Stimulated activated CD8-positive, alpha-beta memory T cell treated with anti-CD3 and anti-CD28 coated beads, Interleukin-7, amount 100 ng/mL, for 1 hour (primary cell): ENCODE measurements at regions not wholly inside any gene's neighbourhood (a gene's known extent, or its start where the extent isn't known, plus 50 kb on each side); places are given as distances from the start of the nearest gene placed in this dataset.
"Not testable (repeated sequence)": the region's sequence is repeated elsewhere in the genome, so short reads cannot be mapped to it uniquely, and the experiment has no call there.

Experiments
- DNase-seq, 2 donors: peaks; one replicate each; pipeline ENCODE4 v3.0.0-alpha.2; 2020; ENCODE audit warnings: low read depth in 2 of 2

GRCh38 chr6:149237464-149237863, 80.0 kb upstream of the TAB2 start:
- DNase-seq = no peak

GRCh38 chr6:149239573-149240209, 77.8 kb upstream of the TAB2 start:
- no peak for DNase-seq

GRCh38 chr6:149242883-149243282, 74.6 kb upstream of the TAB2 start:
- DNase-seq = no peak

- DNase-seq = no peak
These were observed 73.4 kb upstream of the TAB2 start for GRCh38 chr6:149244105-149244504.

- no peak for DNase-seq
These were observed 70.7 kb upstream of the TAB2 start for GRCh38 chr6:149246691-149247384.

- no peak for DNase-seq
These were observed 70.1 kb upstream of the TAB2 start for GRCh38 chr6:149247385-149247763.

GRCh38 chr6:149248263-149248662, 69.2 kb upstream of the TAB2 start:
- DNase-seq = not testable (repeated sequence)

GRCh38 chr6:149248693-149249369, 68.7 kb upstream of the TAB2 start:
- DNase-seq = no peak

- DNase-seq = no peak
These were observed 67.8 kb upstream of the TAB2 start for GRCh38 chr6:149249370-149250357.

- DNase-seq = no peak
These were observed 66.6 kb upstream of the TAB2 start for GRCh38 chr6:149250951-149251350.

- no peak for DNase-seq
These were observed 64.9 kb upstream of the TAB2 start for GRCh38 chr6:149252622-149253021.

- DNase-seq = no peak
These were observed 63.3 kb upstream of the TAB2 start for GRCh38 chr6:149254253-149254652.

- DNase-seq = no peak
These were observed 57.8 kb upstream of the TAB2 start for GRCh38 chr6:149259753-149260152.

GRCh38 chr6:149260214-149260874, 57.2 kb upstream of the TAB2 start:
- DNase-seq = no peak

- no peak for DNase-seq
These were observed 56.0 kb upstream of the TAB2 start for GRCh38 chr6:149261364-149262040.

- no peak for DNase-seq
These were observed 54.2 kb upstream of the TAB2 start for GRCh38 chr6:149263321-149263720.

- peak in 1 of 2 donors; percentile 14 for DNase-seq
These were observed 52.9 kb upstream of the TAB2 start for GRCh38 chr6:149264629-149265028.

- no peak for DNase-seq
These were observed 51.6 kb upstream of the TAB2 start for GRCh38 chr6:149265945-149266344.

- DNase-seq = no peak
These were observed 50.9 kb upstream of the TAB2 start for GRCh38 chr6:149266659-149267058.

- no peak for DNase-seq
These were observed 50.4 kb upstream of the TAB2 start for GRCh38 chr6:149267072-149267471.
